ENCODE measurements at regions not wholly inside any gene's neighbourhood (a gene's known extent, or its start where the extent isn't known, plus 50 kb on each side); places are given as distances from the start of the nearest gene placed in this dataset.

DNA sequence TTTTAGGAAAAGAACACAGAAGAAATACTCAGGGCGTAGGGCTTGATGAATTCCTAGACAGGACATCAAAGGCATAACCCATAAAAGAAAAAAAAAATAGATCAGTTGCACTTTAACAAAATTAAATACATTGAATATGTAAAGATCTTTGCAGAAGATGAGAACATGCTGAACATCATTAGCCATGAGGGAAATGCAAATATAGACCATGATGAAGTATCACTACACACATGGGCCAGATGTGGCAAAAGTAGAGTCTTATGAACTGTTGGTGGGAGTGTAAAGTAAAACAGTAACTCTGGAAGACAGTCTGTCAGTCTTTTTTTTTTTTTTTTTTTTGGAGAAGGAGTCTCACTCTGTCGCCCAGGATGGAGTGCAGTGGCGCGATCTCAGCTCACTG is 246.7 kb upstream of the HSFY2 start:
- ChIA-PET POLR2A (no interaction called here), CTCF (no interaction called here)
- TF ChIP-seq, protein P1, sequence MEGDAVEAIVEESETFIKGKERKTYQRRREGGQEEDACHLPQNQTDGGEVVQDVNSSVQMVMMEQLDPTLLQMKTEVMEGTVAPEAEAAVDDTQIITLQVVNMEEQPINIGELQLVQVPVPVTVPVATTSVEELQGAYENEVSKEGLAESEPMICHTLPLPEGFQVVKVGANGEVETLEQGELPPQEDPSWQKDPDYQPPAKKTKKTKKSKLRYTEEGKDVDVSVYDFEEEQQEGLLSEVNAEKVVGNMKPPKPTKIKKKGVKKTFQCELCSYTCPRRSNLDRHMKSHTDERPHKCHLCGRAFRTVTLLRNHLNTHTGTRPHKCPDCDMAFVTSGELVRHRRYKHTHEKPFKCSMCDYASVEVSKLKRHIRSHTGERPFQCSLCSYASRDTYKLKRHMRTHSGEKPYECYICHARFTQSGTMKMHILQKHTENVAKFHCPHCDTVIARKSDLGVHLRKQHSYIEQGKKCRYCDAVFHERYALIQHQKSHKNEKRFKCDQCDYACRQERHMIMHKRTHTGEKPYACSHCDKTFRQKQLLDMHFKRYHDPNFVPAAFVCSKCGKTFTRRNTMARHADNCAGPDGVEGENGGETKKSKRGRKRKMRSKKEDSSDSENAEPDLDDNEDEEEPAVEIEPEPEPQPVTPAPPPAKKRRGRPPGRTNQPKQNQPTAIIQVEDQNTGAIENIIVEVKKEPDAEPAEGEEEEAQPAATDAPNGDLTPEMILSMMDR (IDR thresholded peaks at IDR 0.05; ENCODE audit: insufficient read depth, low read length, missing control alignments) = no peak
- no peak overlapping the region for H3K4me3 ChIP-seq (ENCODE audit: low read depth, low read length)
- DNase-seq (ENCODE audit: low read depth, low spot score) = no peak

DNA sequence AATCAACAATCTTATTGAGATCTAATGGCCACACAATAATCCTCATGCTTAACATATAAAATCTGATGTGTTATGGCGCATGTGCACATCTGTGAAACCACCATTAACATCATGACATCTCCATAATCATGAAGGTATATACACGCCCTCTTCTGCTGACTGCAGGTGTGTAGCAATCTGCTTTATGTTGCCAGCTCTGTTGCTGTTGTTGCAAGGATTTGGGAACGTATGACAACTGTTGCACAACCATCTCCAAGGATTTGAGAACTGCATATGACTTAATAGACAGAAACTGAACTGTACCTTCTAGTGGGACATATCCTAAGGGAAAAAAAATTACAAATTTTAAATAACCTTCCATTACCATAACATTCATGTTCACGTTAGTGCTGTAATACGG is 243.5 kb upstream of the HSFY2 start:
- TF ChIP-seq, protein P1 (IDR thresholded peaks at IDR 0.05; ENCODE audit: insufficient read depth, low read length, missing control alignments) = no peak
- DNase-seq (ENCODE audit: low read depth, low spot score) = no peak
- CTCF ChIA-PET = no interaction called here
- H3K4me3 ChIP-seq (ENCODE audit: low read depth, low read length) = no peak overlapping the region
- POLR2A ChIA-PET = no interaction called here

DNA sequence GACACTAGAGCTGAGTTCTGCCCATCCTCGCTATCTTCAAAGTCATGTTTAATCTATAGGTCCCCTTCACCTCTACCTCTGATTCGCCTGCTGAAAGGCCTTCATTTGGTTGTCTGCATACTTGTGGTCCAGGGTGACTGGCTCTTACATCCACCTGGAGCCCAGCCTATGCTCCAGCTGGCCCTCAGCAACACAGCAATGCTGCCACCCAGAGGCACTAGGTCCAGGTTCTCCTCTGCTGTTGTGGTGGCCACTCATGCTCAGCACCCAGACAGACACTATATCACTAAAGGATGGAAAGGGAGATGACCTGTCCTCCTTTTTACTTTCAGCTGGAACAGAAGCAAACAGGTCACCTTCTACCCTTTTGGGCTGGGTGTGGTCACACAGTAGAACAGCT is 242.3 kb upstream of the HSFY2 start:
- H3K4me3 ChIP-seq (ENCODE audit: low read depth, low read length) = no peak overlapping the region
- no peak for DNase-seq (ENCODE audit: low read depth, low spot score)
- ChIA-PET POLR2A (no interaction called here), CTCF (no interaction called here)
- TF ChIP-seq, protein P1 (IDR thresholded peaks at IDR 0.05; ENCODE audit: insufficient read depth, low read length, missing control alignments) = peak; percentile 8

DNA sequence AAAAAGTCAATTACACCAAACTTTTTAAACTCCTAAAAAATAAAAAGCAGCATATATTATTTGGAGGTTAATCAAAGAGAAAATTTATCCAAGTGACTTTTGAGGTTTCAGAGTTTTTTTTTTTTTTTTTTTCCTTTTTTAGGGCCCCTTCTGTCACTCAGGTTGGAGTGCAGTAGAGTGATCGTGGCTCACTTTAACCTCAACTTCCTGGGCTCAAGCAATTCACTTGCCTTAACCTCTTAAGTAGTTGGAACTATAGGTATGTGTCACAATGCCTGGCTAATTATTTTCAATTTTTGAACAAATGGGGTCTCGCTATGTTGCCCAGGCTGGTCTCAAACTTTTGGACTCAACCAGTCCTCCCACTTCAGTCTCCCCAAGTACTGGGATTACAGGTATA is 241.7 kb upstream of the HSFY2 start:
- TF ChIP-seq, protein P1 (IDR thresholded peaks at IDR 0.05; ENCODE audit: insufficient read depth, low read length, missing control alignments) = no peak
- DNase-seq (ENCODE audit: low read depth, low spot score) = no peak
- POLR2A ChIA-PET = no interaction called here
- H3K4me3 ChIP-seq (ENCODE audit: low read depth, low read length) = no peak overlapping the region
- CTCF ChIA-PET = no interaction called here

DNA sequence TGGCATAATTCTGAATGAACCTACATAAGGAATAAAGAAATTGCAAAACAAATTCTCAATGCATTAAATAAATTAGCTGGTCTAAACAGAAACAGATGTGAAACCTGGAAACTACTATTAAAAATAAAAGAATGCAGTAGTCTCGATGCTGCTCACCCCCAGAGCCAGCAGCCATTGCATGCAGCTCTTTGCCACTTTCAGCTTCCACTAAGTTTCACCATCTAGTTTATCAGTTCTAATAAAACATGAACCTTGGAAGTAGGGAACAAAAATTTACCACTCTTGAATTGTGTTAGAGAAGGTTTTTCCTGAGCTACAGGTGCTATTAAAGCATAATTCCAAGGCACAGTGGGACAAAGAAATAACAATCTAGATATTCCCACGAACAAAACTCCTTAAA is 239.4 kb upstream of the HSFY2 start:
- ChIA-PET CTCF (no interaction called here), POLR2A (no interaction called here)
- no peak overlapping the region for H3K4me3 ChIP-seq (ENCODE audit: low read depth, low read length)
- DNase-seq (ENCODE audit: low read depth, low spot score) = no peak
- TF ChIP-seq, protein P1 (IDR thresholded peaks at IDR 0.05; ENCODE audit: insufficient read depth, low read length, missing control alignments) = no peak

DNA sequence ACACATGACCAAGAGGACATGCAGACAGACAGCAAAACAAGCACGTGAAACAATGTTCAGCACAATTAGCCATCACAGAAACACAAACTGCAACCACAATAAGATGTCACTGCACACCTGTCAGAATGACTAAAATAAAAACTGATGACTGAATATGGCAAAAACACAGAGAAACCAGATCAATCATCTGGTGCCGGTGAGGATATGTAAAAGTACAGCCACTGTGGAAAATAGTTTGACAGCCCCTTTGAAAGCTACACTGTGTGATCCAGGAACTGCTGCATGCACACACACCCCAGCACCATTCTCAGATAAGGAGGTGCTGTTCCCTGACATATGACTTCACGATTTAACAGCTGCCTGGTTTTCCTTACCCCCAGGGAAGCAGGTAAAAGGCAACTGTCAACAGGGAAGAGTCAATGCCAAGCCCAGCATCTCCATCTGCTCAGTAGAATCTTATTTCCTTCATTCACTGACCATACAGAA is 238.1 kb upstream of the HSFY2 start:
- DNase-seq (ENCODE audit: low read depth, low spot score) = no peak
- ChIA-PET POLR2A (no interaction called here), CTCF (no interaction called here)
- TF ChIP-seq, protein P1 (IDR thresholded peaks at IDR 0.05; ENCODE audit: insufficient read depth, low read length, missing control alignments) = no peak
- H3K4me3 ChIP-seq (ENCODE audit: low read depth, low read length) = no peak overlapping the region
